ENCODE measurements at regions not wholly inside any gene's neighbourhood (a gene's known extent, or its start where the extent isn't known, plus 50 kb on each side); places are given as distances from the start of the nearest gene placed in this dataset.
"Not testable (repeated sequence)": the region's sequence is repeated elsewhere in the genome, so short reads cannot be mapped to it uniquely, and the experiment has no call there.

GRCh38 chr4:159787901-159788300, 685.0 kb downstream of the RAPGEF2 start:
- H3K27me3 ChIP-seq (ENCODE audit: control insufficient read depth, insufficient read depth, low read length): no peaks in the 10 kb centered on the region
- no CpG with 5 or more reads among the region's 2 CpGs for WGBS (ENCODE audit: insufficient coverage, insufficient read length)
- H3K36me3 ChIP-seq (ENCODE audit: control insufficient read depth, insufficient read depth, low read length): no peaks in the 10 kb centered on the region
- H3K9me3 ChIP-seq (ENCODE audit: control insufficient read depth, insufficient read depth, low read length): no peaks in the 10 kb centered on the region
- no peak overlapping the region for H3K4me3 ChIP-seq (ENCODE audit: low read length)
- H3K27ac ChIP-seq (ENCODE audit: low read length): no peak overlapping the region
- no peaks in the 10 kb centered on the region for H3K4me1 ChIP-seq (ENCODE audit: control insufficient read depth, insufficient read depth, low read length)
- no peak for DNase-seq (ENCODE audit: low read depth, low spot score)

GRCh38 chr4:159791334-159791733, 688.5 kb downstream of the RAPGEF2 start:
- no peaks in the 10 kb centered on the region for H3K9me3 ChIP-seq (ENCODE audit: control insufficient read depth, insufficient read depth, low read length)
- WGBS (ENCODE audit: insufficient coverage, insufficient read length): no CpG with 5 or more reads among the region's 3 CpGs
- no peak for DNase-seq (ENCODE audit: low read depth, low spot score)

GRCh38 chr4:159804592-159804991, 701.7 kb downstream of the RAPGEF2 start:
- WGBS (ENCODE audit: insufficient coverage, insufficient read length): no CpG with 5 or more reads among the region's 12 CpGs
- not testable (repeated sequence) for H3K4me1 ChIP-seq (ENCODE audit: control insufficient read depth, insufficient read depth, low read length); H3K9me3 ChIP-seq (ENCODE audit: control insufficient read depth, insufficient read depth, low read length); H3K4me3 ChIP-seq (ENCODE audit: low read length); H3K27me3 ChIP-seq (ENCODE audit: control insufficient read depth, insufficient read depth, low read length); H3K27ac ChIP-seq (ENCODE audit: low read length); H3K36me3 ChIP-seq (ENCODE audit: control insufficient read depth, insufficient read depth, low read length); DNase-seq (ENCODE audit: low read depth, low spot score)

More at GRCh38 chr4:159791334-159791733, 688.5 kb downstream of the RAPGEF2 start:
- H3K4me3 ChIP-seq (ENCODE audit: low read length): no peak overlapping the region
- no peaks in the 10 kb centered on the region for H3K36me3 ChIP-seq (ENCODE audit: control insufficient read depth, insufficient read depth, low read length)
- no peaks in the 10 kb centered on the region for H3K4me1 ChIP-seq (ENCODE audit: control insufficient read depth, insufficient read depth, low read length)
- H3K27ac ChIP-seq (ENCODE audit: low read length): no peak overlapping the region
- H3K27me3 ChIP-seq (ENCODE audit: control insufficient read depth, insufficient read depth, low read length): no peaks in the 10 kb centered on the region

- Histone ChIP-seq H3K27me3 (ENCODE audit: control insufficient read depth, insufficient read depth, low read length) (no peaks in the 10 kb centered on the region), H3K9me3 (ENCODE audit: control insufficient read depth, insufficient read depth, low read length) (no peaks in the 10 kb centered on the region), H3K36me3 (ENCODE audit: control insufficient read depth, insufficient read depth, low read length) (no peaks in the 10 kb centered on the region), H3K27ac (ENCODE audit: low read length) (no peak overlapping the region), H3K4me1 (ENCODE audit: control insufficient read depth, insufficient read depth, low read length) (no peaks in the 10 kb centered on the region), H3K4me3 (ENCODE audit: low read length) (no peak overlapping the region)
- WGBS (ENCODE audit: insufficient coverage, insufficient read length): no CpG with 5 or more reads among the region's 2 CpGs
- DNase-seq (ENCODE audit: low read depth, low spot score): no peak
These were observed 720.9 kb downstream of the RAPGEF2 start for GRCh38 chr4:159823743-159824142.

- Histone ChIP-seq H3K27ac (ENCODE audit: low read length) (no peak overlapping the region), H3K4me1 (ENCODE audit: control insufficient read depth, insufficient read depth, low read length) (no peaks in the 10 kb centered on the region), H3K36me3 (ENCODE audit: control insufficient read depth, insufficient read depth, low read length) (no peaks in the 10 kb centered on the region), H3K27me3 (ENCODE audit: control insufficient read depth, insufficient read depth, low read length) (no peaks in the 10 kb centered on the region), H3K9me3 (ENCODE audit: control insufficient read depth, insufficient read depth, low read length) (no peaks in the 10 kb centered on the region), H3K4me3 (ENCODE audit: low read length) (no peak overlapping the region)
- no peak for DNase-seq (ENCODE audit: low read depth, low spot score)
- no CpG with 5 or more reads among the region's 1 CpG for WGBS (ENCODE audit: insufficient coverage, insufficient read length)
These were observed 725.8 kb downstream of the RAPGEF2 start for GRCh38 chr4:159828687-159829086.

GRCh38 chr4:159829184-159829583, 726.3 kb downstream of the RAPGEF2 start:
- no peak for DNase-seq (ENCODE audit: low read depth, low spot score)
- Histone ChIP-seq H3K9me3 (ENCODE audit: control insufficient read depth, insufficient read depth, low read length) (no peaks in the 10 kb centered on the region), H3K36me3 (ENCODE audit: control insufficient read depth, insufficient read depth, low read length) (no peaks in the 10 kb centered on the region), H3K27me3 (ENCODE audit: control insufficient read depth, insufficient read depth, low read length) (no peaks in the 10 kb centered on the region), H3K4me3 (ENCODE audit: low read length) (no peak overlapping the region), H3K27ac (ENCODE audit: low read length) (no peak overlapping the region), H3K4me1 (ENCODE audit: control insufficient read depth, insufficient read depth, low read length) (no peaks in the 10 kb centered on the region)
- no CpG with 5 or more reads among the region's 2 CpGs for WGBS (ENCODE audit: insufficient coverage, insufficient read length)

- Histone ChIP-seq H3K9me3 (ENCODE audit: control insufficient read depth, insufficient read depth, low read length) (no peaks in the 10 kb centered on the region), H3K36me3 (ENCODE audit: control insufficient read depth, insufficient read depth, low read length) (no peaks in the 10 kb centered on the region), H3K4me1 (ENCODE audit: control insufficient read depth, insufficient read depth, low read length) (no peaks in the 10 kb centered on the region), H3K27ac (ENCODE audit: low read length) (no peak overlapping the region), H3K4me3 (ENCODE audit: low read length) (no peak overlapping the region), H3K27me3 (ENCODE audit: control insufficient read depth, insufficient read depth, low read length) (no peaks in the 10 kb centered on the region)
- DNase-seq (ENCODE audit: low read depth, low spot score): no peak
- WGBS (ENCODE audit: insufficient coverage, insufficient read length): no CpG with 5 or more reads among the region's 3 CpGs
These were observed 734.2 kb downstream of the RAPGEF2 start for GRCh38 chr4:159837071-159837470.

GRCh38 chr4:159855731-159856130, 752.9 kb downstream of the RAPGEF2 start:
- Histone ChIP-seq H3K4me1 (ENCODE audit: control insufficient read depth, insufficient read depth, low read length) (no peaks in the 10 kb centered on the region), H3K27me3 (ENCODE audit: control insufficient read depth, insufficient read depth, low read length) (no peaks in the 10 kb centered on the region), H3K36me3 (ENCODE audit: control insufficient read depth, insufficient read depth, low read length) (no peaks in the 10 kb centered on the region), H3K9me3 (ENCODE audit: control insufficient read depth, insufficient read depth, low read length) (no peaks in the 10 kb centered on the region), H3K4me3 (ENCODE audit: low read length) (no peak overlapping the region), H3K27ac (ENCODE audit: low read length) (no peak overlapping the region)
- no peak for DNase-seq (ENCODE audit: low read depth, low spot score)
- WGBS (ENCODE audit: insufficient coverage, insufficient read length): no CpG with 5 or more reads among the region's 1 CpG

GRCh38 chr4:159856451-159856850, 753.6 kb downstream of the RAPGEF2 start:
- DNase-seq (ENCODE audit: low read depth, low spot score): peak; percentile 9
- no peaks in the 10 kb centered on the region for H3K27me3 ChIP-seq (ENCODE audit: control insufficient read depth, insufficient read depth, low read length)
- no CpG with 5 or more reads among the region's 5 CpGs for WGBS (ENCODE audit: insufficient coverage, insufficient read length)
- no peak overlapping the region for H3K27ac ChIP-seq (ENCODE audit: low read length)
- H3K36me3 ChIP-seq (ENCODE audit: control insufficient read depth, insufficient read depth, low read length): no peaks in the 10 kb centered on the region
- H3K4me3 ChIP-seq (ENCODE audit: low read length): no peak overlapping the region
- H3K4me1 ChIP-seq (ENCODE audit: control insufficient read depth, insufficient read depth, low read length): no peaks in the 10 kb centered on the region
- H3K9me3 ChIP-seq (ENCODE audit: control insufficient read depth, insufficient read depth, low read length): no peaks in the 10 kb centered on the region

GRCh38 chr4:159859656-159860148, 756.8 kb downstream of the RAPGEF2 start:
- no CpG with 5 or more reads among the region's 4 CpGs for WGBS (ENCODE audit: insufficient coverage, insufficient read length)
- Histone ChIP-seq H3K36me3 (ENCODE audit: control insufficient read depth, insufficient read depth, low read length) (no peaks in the 10 kb centered on the region), H3K4me3 (ENCODE audit: low read length) (no peak overlapping the region), H3K9me3 (ENCODE audit: control insufficient read depth, insufficient read depth, low read length) (no peaks in the 10 kb centered on the region), H3K27ac (ENCODE audit: low read length) (no peak overlapping the region), H3K27me3 (ENCODE audit: control insufficient read depth, insufficient read depth, low read length) (no peaks in the 10 kb centered on the region), H3K4me1 (ENCODE audit: control insufficient read depth, insufficient read depth, low read length) (no peaks in the 10 kb centered on the region)
- no peak for DNase-seq (ENCODE audit: low read depth, low spot score)

GRCh38 chr4:159860945-159861344, 758.1 kb downstream of the RAPGEF2 start:
- Histone ChIP-seq H3K36me3 (ENCODE audit: control insufficient read depth, insufficient read depth, low read length) (no peaks in the 10 kb centered on the region), H3K4me3 (ENCODE audit: low read length) (no peak overlapping the region), H3K27ac (ENCODE audit: low read length) (no peak overlapping the region), H3K27me3 (ENCODE audit: control insufficient read depth, insufficient read depth, low read length) (no peaks in the 10 kb centered on the region), H3K4me1 (ENCODE audit: control insufficient read depth, insufficient read depth, low read length) (no peaks in the 10 kb centered on the region), H3K9me3 (ENCODE audit: control insufficient read depth, insufficient read depth, low read length) (no peaks in the 10 kb centered on the region)
- no CpG with 5 or more reads among the region's 3 CpGs for WGBS (ENCODE audit: insufficient coverage, insufficient read length)
- no peak for DNase-seq (ENCODE audit: low read depth, low spot score)

Data from iPS DF 6.9 (cell line).